H9 (cell line): ENCODE measurements at regions not wholly inside any gene's neighbourhood (a gene's known extent, or its start where the extent isn't known, plus 50 kb on each side); places are given as distances from the start of the nearest gene placed in this dataset.

Experiments used
- DNase-seq: peaks from one replicate; pipeline ENCODE4 v3.0.0-alpha.2; 2017
- H2AFZ ChIP-seq: one replicate; pipeline ENCODE4 v1.6.1; 2013; ENCODE audit warnings: mild to moderate bottlenecking, low read length, control low read depth, moderate library complexity
- H2AK5ac ChIP-seq: 2 replicates; pipeline ENCODE4 v1.6.1; 2013; ENCODE audit warnings: low read length, control low read depth, mixed read lengths; ENCODE audit not compliant: insufficient read length
- H2BK120ac ChIP-seq: one replicate; pipeline ENCODE4 v1.6.1; 2013; ENCODE audit warnings: low read depth, mild to moderate bottlenecking, low read length, control low read depth, inconsistent platforms; ENCODE audit not compliant: poor library complexity, severe bottlenecking
- H2BK12ac ChIP-seq: 2 replicates; pipeline ENCODE4 v1.6.1; 2013; ENCODE audit warnings: low read length, control low read depth, mixed read lengths, low read depth; ENCODE audit not compliant: insufficient read length
- H2BK15ac ChIP-seq: 2 replicates; pipeline ENCODE4 v1.6.1; 2013; ENCODE audit warnings: low read depth, low read length, control low read depth
- H2BK20ac ChIP-seq: one replicate; pipeline ENCODE4 v1.6.1; 2013; ENCODE audit warnings: low read depth, mild to moderate bottlenecking, low read length, control low read depth, inconsistent platforms; ENCODE audit not compliant: poor library complexity, severe bottlenecking
- H2BK5ac ChIP-seq: 2 replicates; pipeline ENCODE4 v1.6.1; 2013; ENCODE audit warnings: low read length, control low read depth, mixed read lengths; ENCODE audit not compliant: insufficient read length
- H3K14ac ChIP-seq: 2 replicates; pipeline ENCODE4 v1.6.1; 2013; ENCODE audit warnings: low read length, control low read depth; ENCODE audit not compliant: insufficient read depth
- H3K18ac ChIP-seq: 2 replicates; pipeline ENCODE4 v1.6.1; 2013; ENCODE audit warnings: low read depth, mild to moderate bottlenecking, mixed read lengths, low read length, control low read depth; ENCODE audit not compliant: insufficient read length
- H3K23ac ChIP-seq: 2 replicates; pipeline ENCODE4 v1.6.1; 2013; ENCODE audit warnings: low read length, control low read depth, mixed read lengths, low read depth; ENCODE audit not compliant: insufficient read length
- H3K23me2 ChIP-seq: 2 replicates; pipeline ENCODE4 v1.6.1; 2013; ENCODE audit warnings: low read depth, mild to moderate bottlenecking, mixed read lengths, low read length, control low read depth; ENCODE audit not compliant: insufficient read length, poor library complexity, severe bottlenecking
- H3K27ac ChIP-seq: 2 replicates; pipeline ENCODE4 v1.5.1; 2013; ENCODE audit warnings: low read length, control low read depth, mixed read lengths, low read depth; ENCODE audit not compliant: insufficient read length
- H3K27me3 ChIP-seq: 2 replicates; pipeline ENCODE4 v1.6.1; 2013; ENCODE audit warnings: low read length, control low read depth, inconsistent platforms; ENCODE audit not compliant: insufficient read depth
- H3K4ac ChIP-seq: 2 replicates; pipeline ENCODE4 v1.6.1; 2013; ENCODE audit warnings: low read depth, mild to moderate bottlenecking, control low read depth, inconsistent platforms, low read length, moderate library complexity
- H3K4me1 ChIP-seq: 2 replicates; pipeline ENCODE4 v1.6.1; 2013; ENCODE audit warnings: low read length, control low read depth, inconsistent platforms; ENCODE audit not compliant: insufficient read depth
- H3K4me2 ChIP-seq: 2 replicates; pipeline ENCODE4 v1.6.1; 2013; ENCODE audit warnings: low read length, control low read depth, mixed read lengths; ENCODE audit not compliant: insufficient read length, insufficient read depth
- H3K56ac ChIP-seq: 2 replicates; pipeline ENCODE4 v1.6.1; 2013; ENCODE audit warnings: low read depth, mild to moderate bottlenecking, mixed read lengths, low read length, control low read depth; ENCODE audit not compliant: insufficient read length
- H3K79me1 ChIP-seq: 2 replicates; pipeline ENCODE4 v1.6.1; 2013; ENCODE audit warnings: low read depth, mild to moderate bottlenecking, moderate library complexity, low read length, control low read depth, inconsistent platforms; ENCODE audit not compliant: insufficient read depth, poor library complexity, severe bottlenecking
- H3K79me2 ChIP-seq: 2 replicates; pipeline ENCODE4 v1.6.1; 2013; ENCODE audit warnings: low read length, control low read depth, inconsistent platforms; ENCODE audit not compliant: insufficient read depth
- H3K9ac ChIP-seq: 2 replicates; pipeline ENCODE4 v1.6.1; 2013; ENCODE audit warnings: low read length, control low read depth, mixed read lengths; ENCODE audit not compliant: insufficient read length; ENCODE audit errors: extremely low read depth
- H3K9me3 ChIP-seq: one replicate; pipeline ENCODE4 v1.6.1; 2013; ENCODE audit warnings: low read depth, low read length, inconsistent platforms; ENCODE audit not compliant: control insufficient read depth
- H3T11ph ChIP-seq: one replicate; pipeline ENCODE4 v1.6.1; 2013; ENCODE audit warnings: mild to moderate bottlenecking, low read length, control low read depth, inconsistent platforms
- H4K20me1 ChIP-seq: one replicate; pipeline ENCODE4 v1.6.1; 2013; ENCODE audit not compliant: control insufficient read depth, insufficient read length, insufficient read depth
- H4K5ac ChIP-seq: 2 replicates; pipeline ENCODE4 v1.6.1; 2013; ENCODE audit warnings: low read depth, mild to moderate bottlenecking, mixed read lengths, low read length, control low read depth; ENCODE audit not compliant: insufficient read length
- H4K8ac ChIP-seq: replicated peaks from 2 replicates; pipeline ENCODE4 v1.6.1; 2013; ENCODE audit warnings: low read length, control low read depth, mixed read lengths, low read depth; ENCODE audit not compliant: insufficient read length
- H4K91ac ChIP-seq: 2 replicates; pipeline ENCODE4 v1.6.1; 2013; ENCODE audit warnings: low read depth, mild to moderate bottlenecking, moderate library complexity, mixed read lengths, low read length, control low read depth; ENCODE audit not compliant: insufficient read length
- H3K27ac Mint-ChIP-seq, 3 experiments: 2 replicates in 2 of 3; 3 replicates in 1 of 3; pipeline ENCODE4 v1.8.0; 2020 to 2021; ENCODE audit warnings: mixed read lengths in 3 of 3, mild to moderate bottlenecking in 1 of 3, moderate library complexity in 1 of 3
- H3K27me3 Mint-ChIP-seq: 2 replicates; pipeline ENCODE4 v1.8.0; 2021; ENCODE audit warnings: low read depth, mild to moderate bottlenecking, moderate library complexity, mixed read lengths
- H3K36me3 Mint-ChIP-seq, 3 experiments: 2 replicates in 2 of 3; 3 replicates in 1 of 3; pipeline ENCODE4 v1.8.0; 2020 to 2021; ENCODE audit warnings: low read depth in 3 of 3, mixed read lengths in 3 of 3; ENCODE audit not compliant: insufficient read depth in 1 of 3
- H3K4me1 Mint-ChIP-seq, 2 experiments: 2 replicates each; pipeline ENCODE4 v1.8.0; 2020; ENCODE audit warnings: mixed read lengths in 2 of 2
- H3K4me3 Mint-ChIP-seq, 2 experiments: 2 replicates in 1 of 2; 3 replicates in 1 of 2; pipeline ENCODE4 v1.8.0; 2020 to 2021; ENCODE audit warnings: mild to moderate bottlenecking in 2 of 2, mixed read lengths in 2 of 2, moderate library complexity in 1 of 2
- H3K9me3 Mint-ChIP-seq, 2 experiments: 2 replicates in 1 of 2; 3 replicates in 1 of 2; pipeline ENCODE4 v1.8.0; 2020; ENCODE audit warnings: mild to moderate bottlenecking in 2 of 2, mixed read lengths in 2 of 2, moderate library complexity in 1 of 2
- CTCF ChIP-seq: fragments of 200-600 bp; sonication (generic); conservative IDR thresholded peaks from 3 replicates; pipeline ENCODE4 v1.8.0; 2021; ENCODE audit warnings: antibody characterized with exemption, mild to moderate bottlenecking
- WGBS: extraction: QIAGEN DNeasy Blood & Tissue Kit; methylation state at CpG from one replicate; pipeline ENCODE4 v1.1.7; 2013; ENCODE audit warnings: missing lambda C conversion rate, low lambda C conversion rate, mixed read lengths; ENCODE audit not compliant: insufficient read length; ENCODE audit errors: extremely low coverage; 5-methylcytosine and 5-hydroxymethylcytosine counted together

- Mint-ChIP-seq H3K27ac (peak overlapping the region in 1 of 3 experiments; percentile 45; a peak in 1 of 7 replicates), H3K4me1 (peaks cover 4 to 5% of the 10 kb centered on the region in 2 experiments), H3K27me3 (no peaks in the 10 kb centered on the region), H3K36me3 (no peaks in the 10 kb centered on the region), H3K4me3 (no peak overlapping the region), H3K9me3 (no peaks in the 10 kb centered on the region)
- H4K20me1 ChIP-seq: no peaks in the 10 kb centered on the region
- no peaks in the 10 kb centered on the region for H3K9me3 ChIP-seq
- H3K4me1 ChIP-seq: no peaks in the 10 kb centered on the region
- H2AFZ ChIP-seq: no peak overlapping the region
- no peak overlapping the region for H2AK5ac ChIP-seq
- H4K91ac ChIP-seq: no peak overlapping the region
- no CpG with 5 or more reads among the region's 10 CpGs for WGBS
- no peak overlapping the region for H3K14ac ChIP-seq
- no peak overlapping the region for H3K27ac ChIP-seq
- H3K4ac ChIP-seq: no peak overlapping the region
- peak; percentile 79 for DNase-seq
- no peaks in the 10 kb centered on the region for H3K23me2 ChIP-seq
- no peak overlapping the region for H2BK20ac ChIP-seq
- H3K56ac ChIP-seq: no peak overlapping the region
- H4K8ac ChIP-seq: no peak overlapping the region
- no peak overlapping the region for H3K4me2 ChIP-seq
- H3T11ph ChIP-seq: no peak overlapping the region
- H3K18ac ChIP-seq: no peak overlapping the region
- no peak overlapping the region for H2BK5ac ChIP-seq
- no peak overlapping the region for H3K23ac ChIP-seq
- no peak overlapping the region for H2BK15ac ChIP-seq
- no peak overlapping the region for H2BK12ac ChIP-seq
- no peak overlapping the region for H3K9ac ChIP-seq
- no peaks in the 10 kb centered on the region for H3K79me2 ChIP-seq
- TF ChIP-seq CTCF: peak; percentile 80
- H3K79me1 ChIP-seq: no peaks in the 10 kb centered on the region
- H2BK120ac ChIP-seq: no peak overlapping the region
- H3K27me3 ChIP-seq: no peaks in the 10 kb centered on the region
- no peak overlapping the region for H4K5ac ChIP-seq
Measured at GRCh38 chr7:33807779-33808482, 97.4 kb upstream of the BMPER start.
